GM19023 (cell line): ENCODE measurements at regions not wholly inside any gene's neighbourhood (a gene's known extent, or its start where the extent isn't known, plus 50 kb on each side); places are given as distances from the start of the nearest gene placed in this dataset.
"Not testable (repeated sequence)": the region's sequence is repeated elsewhere in the genome, so short reads cannot be mapped to it uniquely, and the experiment has no call there.

Experiments used
- ATAC-seq: cut with Tn5 transposase; IDR thresholded peaks from one replicate; pipeline ENCODE4 v1.9.1; 2021; ENCODE audit warnings: mild to moderate bottlenecking, moderate library complexity; ENCODE audit not compliant: unreplicated experiment

- ATAC-seq: no peak
Measured at GRCh38 chr12:96085475-96085874, 50.1 kb upstream of the LTA4H start.

- not testable (repeated sequence) for ATAC-seq
Measured at GRCh38 chr12:96086190-96086589, 50.8 kb upstream of the LTA4H start.

DNA sequence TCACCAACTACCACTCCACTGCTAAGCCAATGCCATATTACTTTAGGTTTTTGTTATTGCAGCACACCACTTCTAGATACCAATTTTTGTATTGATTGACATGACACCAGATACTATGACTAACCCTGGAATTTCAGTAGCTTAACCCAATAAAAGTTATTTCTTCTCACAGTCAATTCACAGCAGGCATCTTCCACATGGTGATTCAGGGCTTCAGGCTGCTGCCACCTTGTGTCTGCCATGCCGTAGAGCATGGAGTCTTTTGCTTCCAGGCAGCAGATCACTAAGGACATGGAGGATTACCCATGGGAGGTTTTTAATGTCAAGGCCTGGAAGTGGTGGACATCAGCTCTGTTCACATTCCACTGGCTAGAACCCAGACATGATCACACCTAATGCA is 56.4 kb upstream of the LTA4H start:
- no peak for ATAC-seq

- ATAC-seq: no peak
Measured at GRCh38 chr12:96093543-96094196, 58.3 kb upstream of the LTA4H start.

DNA sequence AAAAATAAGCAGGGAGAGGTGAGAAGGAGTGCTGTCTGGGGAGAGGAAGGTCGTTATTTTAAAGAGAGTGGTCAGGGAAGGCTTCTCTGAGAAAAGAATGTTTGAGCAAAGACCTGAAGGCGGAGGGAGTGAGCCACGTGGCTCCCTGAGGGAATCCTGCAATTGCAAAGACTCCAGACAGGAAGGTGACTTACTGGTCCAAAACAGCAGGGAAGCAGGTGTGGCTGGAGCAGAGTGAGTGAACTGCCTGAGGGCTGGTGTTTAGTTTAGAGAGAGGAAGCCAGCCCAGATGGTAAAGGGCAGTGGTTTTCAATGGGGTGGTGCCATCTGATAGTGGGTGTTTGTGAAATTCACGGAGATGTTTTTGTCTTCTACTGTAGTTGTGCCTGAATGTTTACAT is 58.8 kb upstream of the LTA4H start:
- no peak for ATAC-seq

- ATAC-seq: no peak
Measured at GRCh38 chr12:96098631-96099030, 63.2 kb upstream of the LTA4H start.

DNA sequence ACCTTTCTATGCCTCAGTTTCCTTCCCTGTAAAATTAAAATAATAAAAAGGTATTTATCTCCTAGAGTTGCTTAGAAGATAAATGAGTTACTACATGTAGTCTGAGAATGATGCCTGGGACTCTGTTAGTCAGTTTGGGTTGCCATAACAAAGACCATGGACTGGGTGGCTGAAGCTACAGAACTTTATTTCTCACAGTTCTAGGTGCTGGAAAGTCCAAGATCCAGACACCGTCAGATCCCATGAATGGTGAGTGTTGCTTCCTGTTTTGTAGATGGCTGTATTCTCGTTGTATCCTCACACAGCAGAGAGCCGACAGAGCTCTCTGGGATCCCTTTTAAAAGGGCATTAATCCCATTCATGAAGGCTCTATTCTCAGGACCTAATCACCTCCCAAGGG is 64.0 kb upstream of the LTA4H start:
- no peak for ATAC-seq

DNA sequence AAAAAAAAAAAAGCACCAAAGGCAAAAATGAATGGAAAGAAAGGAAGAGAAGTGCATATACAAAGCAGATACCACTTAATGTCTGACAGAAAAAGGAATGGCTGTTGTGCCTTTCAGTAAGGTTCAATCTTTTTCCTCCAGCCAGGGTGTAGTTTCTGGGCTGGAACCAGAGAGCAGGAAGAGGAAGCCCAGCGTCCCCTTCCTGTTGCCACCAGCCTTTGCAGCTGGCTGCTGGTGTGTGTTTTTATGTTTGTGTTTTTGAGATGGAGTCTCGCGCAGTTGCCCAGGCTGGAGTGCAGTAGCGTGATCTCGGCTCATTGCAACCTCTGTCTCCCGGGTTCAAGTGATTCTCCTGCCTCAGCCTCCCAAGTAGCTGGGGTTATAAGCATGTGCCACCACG is 64.6 kb upstream of the LTA4H start:
- ATAC-seq: no peak

GRCh38 chr12:96101806-96102205 is 66.4 kb upstream of the LTA4H start:
- no peak for ATAC-seq

DNA sequence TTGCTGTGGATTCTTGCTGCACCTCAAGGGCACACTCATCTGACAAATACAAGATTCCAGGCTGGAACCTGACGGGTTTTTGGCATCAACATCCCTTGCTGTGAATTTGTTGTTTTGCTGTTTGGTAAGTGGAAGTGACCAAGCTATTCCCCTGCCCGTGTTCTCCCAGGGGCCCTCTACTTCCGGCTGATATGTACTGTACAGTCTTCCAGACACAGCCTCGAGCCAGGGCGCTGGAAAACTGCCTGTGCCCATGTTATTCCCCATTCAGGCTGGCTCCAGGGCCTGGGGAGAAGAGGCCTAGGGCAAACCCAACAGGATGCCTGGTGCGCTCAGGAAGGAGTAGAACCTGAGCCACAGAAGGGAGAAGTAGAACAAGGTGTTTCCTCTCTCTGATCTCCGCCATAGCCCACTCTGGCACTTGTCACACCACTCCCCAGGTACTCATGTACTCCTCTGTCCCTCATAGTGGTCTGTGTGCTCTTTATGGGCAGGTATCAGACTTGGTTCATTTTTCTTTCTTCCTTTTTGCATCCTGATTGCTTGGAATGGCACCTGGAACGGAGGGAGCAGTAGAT is 67.8 kb upstream of the LTA4H start:
- no peak for ATAC-seq

- no peak for ATAC-seq
Measured at GRCh38 chr12:96104566-96104965, 69.2 kb upstream of the LTA4H start.

DNA sequence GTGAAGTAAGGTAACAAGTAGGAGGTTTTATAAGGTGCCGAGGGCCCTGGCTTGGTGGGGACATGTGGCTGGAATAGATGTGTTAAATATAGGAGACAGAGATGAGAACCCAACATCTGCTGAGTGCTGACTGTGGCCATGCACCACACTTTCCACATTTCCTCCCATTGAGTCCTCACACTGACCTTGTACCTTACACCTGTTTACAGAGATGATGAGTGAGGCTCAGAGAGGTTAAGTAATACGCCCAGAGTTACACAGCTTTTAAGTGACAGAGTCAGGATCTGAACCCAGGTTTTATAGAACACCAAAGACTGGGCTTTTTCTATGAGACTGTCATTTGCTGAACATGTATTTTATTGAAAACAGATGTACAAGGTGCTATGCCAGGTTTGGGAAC is 70.8 kb upstream of the LTA4H start:
- ATAC-seq: no peak

DNA sequence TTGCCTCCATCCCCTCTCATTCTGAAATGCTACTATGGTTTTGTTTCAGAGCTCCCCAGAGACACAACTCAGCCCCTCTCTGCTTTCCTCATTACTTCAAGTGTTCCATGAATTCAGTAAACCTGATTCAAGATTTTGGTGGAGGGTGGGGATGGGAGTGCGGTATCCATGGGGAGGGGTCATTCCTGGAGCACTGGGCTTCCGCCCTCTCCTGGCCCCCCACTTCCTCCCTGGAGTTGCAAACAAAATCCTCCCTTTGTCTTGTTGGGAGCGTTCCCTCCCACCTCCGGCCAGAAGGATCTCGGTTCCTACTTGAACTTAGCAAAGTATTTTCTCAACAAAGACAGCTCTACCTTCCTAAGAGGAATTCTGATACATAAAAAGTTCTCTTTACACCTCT is 71.8 kb upstream of the LTA4H start:
- no peak for ATAC-seq

- ATAC-seq: no peak
Measured at GRCh38 chr12:96108321-96108720, 72.9 kb upstream of the LTA4H start.

- not testable (repeated sequence) for ATAC-seq
Measured at GRCh38 chr12:96108941-96109340, 73.6 kb upstream of the LTA4H start.

DNA sequence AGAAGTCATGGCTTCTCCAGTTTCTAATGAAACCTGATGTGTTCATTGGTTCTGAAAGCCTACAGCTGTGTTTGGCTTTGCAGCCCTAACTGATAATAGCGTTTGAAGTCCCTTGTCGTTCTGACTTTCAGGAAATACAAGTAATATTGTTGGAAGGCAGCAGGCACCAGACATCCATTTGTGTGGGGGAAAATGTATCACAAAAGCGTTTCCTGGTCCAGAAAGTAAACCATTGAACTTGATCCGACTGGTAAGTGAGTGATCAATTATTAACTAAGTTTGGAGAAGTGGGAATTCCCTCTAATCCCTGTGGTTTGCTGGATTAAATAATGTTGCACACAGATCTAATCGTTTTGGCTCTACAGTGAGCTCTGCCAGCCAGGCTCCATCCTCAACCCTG is 77.3 kb upstream of the LTA4H start:
- no peak for ATAC-seq

DNA sequence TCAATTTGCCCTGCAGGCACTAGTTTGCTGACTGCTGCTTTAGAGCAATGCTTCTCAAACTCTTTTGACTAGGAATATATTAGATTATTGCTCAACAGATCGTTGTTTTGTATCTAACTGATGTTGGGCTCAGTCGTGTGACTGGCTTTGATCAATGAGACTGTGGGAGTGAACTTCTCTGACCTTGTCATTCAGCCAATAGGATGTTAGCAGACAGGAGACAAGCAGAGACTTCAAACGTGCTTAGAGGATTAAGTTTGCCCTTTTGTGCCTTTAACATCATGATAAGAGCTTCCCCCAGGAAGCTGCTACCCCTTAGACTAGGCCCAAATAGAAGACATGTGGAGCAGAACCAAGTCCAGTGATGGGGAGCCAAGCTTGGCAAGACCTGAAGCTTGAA is 76.7 kb upstream of the ELK3 start:
- ATAC-seq: no peak

GRCh38 chr12:96120359-96121100 is 73.6 kb upstream of the ELK3 start:
- ATAC-seq: peak; percentile 76

GRCh38 chr12:96121271-96121711 is 72.9 kb upstream of the ELK3 start:
- peak; percentile 67 for ATAC-seq

DNA sequence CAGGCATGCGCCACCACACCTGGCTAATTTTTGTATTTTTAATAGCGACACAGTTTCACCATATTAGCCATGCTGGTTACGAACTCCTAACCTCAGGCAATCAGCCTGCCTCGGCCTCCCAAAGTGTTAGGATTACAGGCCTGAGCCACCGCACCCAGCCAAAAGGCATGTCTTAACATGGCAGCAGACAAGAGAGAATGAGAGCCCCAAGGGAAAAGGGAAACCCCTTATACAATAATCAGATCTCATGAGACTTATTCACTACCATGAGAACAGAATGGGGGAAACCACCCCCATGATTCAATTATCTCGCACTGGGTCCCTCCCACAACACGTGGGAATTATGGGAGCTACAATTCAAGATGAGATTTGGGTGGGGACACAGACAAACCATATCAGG is 65.9 kb upstream of the ELK3 start:
- ATAC-seq: not testable (repeated sequence)

DNA sequence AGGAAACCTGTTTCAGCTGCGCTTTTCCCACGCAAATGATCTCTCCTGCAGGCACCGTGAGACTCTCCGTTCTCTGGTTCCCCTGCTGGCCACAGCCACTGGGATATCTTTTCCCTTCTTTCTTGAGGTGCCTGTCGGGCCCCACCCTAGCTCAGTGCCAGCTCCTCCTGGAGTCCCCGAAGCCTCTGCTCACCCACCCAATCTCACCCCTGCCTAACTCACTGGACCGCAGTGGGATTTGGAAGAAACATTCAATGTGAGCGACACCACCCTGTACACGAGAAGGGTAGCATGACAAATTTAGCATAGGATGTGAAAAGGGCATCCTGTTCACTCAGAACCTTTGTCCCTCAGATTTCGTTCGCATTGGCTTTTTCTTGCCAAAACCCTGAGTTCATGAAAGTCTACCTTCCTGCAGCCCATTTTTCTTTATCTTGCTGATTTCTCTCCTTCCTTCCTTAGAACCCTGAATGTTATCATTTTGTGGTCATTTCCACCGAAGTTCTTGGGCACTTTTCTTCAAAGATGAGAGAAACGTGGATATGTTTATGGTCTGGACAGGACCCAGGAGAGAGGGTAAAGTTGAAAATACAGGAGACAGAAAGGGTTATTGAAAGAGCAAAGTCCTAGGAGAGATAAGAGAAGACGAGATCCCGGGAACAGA is 63.6 kb upstream of the ELK3 start:
- ATAC-seq: no peak
